HS-27A (cell line): ENCODE measurements at regions not wholly inside any gene's neighbourhood (a gene's known extent, or its start where the extent isn't known, plus 50 kb on each side); places are given as distances from the start of the nearest gene placed in this dataset.
"Not testable (repeated sequence)": the region's sequence is repeated elsewhere in the genome, so short reads cannot be mapped to it uniquely, and the experiment has no call there.

Experiments used
- DNase-seq: peaks from one replicate; pipeline ENCODE4 v3.0.0-alpha.2; 2012; ENCODE audit warnings: low read depth, missing footprints

DNA sequence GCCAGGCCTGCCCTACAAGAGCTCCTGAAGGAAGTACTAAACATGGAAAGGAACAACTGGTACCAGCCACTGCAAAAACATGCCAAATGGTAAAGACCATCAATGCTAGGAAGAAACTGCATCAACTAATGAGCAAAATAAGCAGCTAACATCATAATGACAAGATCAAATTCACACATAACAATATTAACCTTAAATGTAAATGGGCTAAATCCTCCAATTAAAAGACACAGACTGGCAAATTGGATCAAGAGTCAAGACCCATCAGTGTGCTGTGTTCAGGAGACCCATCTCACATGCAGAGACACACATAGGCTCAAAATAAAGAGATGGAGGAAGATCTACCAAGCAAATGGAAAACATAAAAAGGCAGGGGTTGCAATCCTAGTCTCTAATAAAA, 119.0 kb upstream of the CARMIL1 start:
- DNase-seq: not testable (repeated sequence)

DNA sequence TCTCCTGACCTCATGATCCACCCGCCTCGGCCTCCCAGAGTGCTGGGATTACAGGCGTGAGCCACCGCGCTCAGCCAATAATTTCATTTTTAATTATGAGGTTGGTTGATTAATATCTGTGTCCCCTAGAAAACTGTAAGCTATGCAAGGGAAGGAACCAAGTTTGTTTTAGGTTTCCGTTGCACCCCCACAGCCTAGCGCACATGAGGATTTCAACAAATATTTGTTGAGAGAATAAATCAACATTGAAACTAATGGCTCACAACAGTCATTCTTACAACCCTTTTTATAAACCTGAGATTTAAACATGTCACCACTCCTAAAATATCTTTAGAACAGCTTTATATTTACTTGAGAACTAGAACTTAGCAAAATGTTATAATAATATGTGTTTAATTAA, 114.0 kb upstream of the CARMIL1 start:
- no peak for DNase-seq

DNA sequence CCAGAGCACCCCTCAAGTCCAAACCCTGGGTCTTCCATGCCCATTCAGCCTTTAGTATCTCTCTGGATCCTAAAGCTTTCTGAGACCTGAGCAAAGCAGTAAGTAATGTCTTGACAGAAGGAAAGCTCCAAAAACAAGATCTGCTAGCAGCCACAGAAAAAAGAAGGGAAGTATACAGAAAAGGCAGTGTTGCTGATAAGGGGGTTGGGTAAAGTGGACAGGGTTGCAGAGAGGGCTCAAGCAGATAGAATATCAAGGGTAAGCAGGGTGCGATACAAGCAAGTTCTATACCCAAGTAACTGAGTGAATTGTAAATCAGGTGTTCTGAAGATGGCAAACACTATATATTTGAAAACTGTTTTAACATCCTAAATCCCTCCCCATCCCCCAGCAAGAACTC, 113.4 kb upstream of the CARMIL1 start:
- no peak for DNase-seq

GRCh38 chr6:25166955-25167748, 112.0 kb upstream of the CARMIL1 start:
- no peak for DNase-seq

GRCh38 chr6:25167961-25168360, 111.2 kb upstream of the CARMIL1 start:
- no peak for DNase-seq

DNA sequence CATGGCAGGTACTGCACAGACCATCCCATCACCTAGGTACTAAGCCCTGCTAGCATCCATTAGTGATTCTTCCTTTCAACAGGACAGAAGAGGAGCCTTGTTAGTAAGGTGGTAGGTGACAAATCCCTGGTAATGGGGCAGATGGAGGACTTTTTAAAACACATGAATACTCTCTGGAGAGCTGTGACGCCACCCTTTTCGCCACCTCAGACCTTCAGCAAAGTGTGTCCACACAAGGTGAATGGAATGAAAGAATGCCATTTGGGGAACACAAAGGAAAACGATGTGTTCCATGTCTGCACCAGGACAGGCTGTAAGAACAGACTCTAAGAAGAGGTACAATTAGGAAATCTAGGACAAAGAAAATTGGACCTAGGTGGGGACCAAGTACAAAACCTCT, 110.5 kb upstream of the CARMIL1 start:
- no peak for DNase-seq

- no peak for DNase-seq
Measured at GRCh38 chr6:25169553-25169952, 109.6 kb upstream of the CARMIL1 start.

DNA sequence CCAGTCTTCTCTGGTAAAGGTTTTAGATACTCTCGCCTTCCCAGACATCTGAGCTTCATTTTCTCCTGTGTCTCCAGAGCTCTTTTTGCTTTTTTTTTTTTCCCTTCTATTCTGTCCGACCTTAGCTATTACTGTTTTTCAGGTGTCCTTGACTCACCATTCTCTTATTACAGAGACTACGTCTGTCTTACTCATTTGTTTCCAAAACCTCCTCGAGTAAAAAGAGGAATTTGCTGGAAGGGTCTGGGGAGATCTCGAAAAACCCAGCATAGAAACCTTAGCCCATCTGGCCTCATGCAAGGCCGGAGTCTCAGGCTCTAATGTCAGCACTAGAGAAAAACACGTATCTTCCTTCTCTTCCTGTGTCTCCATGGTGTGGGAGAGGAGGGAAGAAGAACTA, 109.2 kb upstream of the CARMIL1 start:
- DNase-seq: no peak

DNA sequence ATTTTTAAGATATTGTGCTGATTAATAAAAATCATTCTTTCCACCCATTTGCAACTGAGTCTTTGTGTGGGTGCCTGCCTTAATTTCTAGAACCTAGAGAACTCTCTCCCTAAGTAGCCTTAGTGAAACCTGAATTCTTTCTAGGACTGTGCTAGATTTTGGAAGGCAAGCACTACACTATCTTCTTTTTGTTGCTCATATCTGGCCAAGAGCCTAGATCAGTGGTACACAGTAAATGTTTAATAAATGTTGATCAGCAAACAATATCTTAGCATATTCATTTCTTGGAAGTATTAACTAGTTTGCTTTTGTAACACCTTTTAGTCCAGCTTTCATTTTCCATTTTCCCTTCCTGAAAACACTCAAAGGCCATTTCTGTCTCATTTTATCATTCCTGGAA, 108.5 kb upstream of the CARMIL1 start:
- DNase-seq: no peak

- DNase-seq: no peak
Measured at GRCh38 chr6:25171301-25171700, 107.9 kb upstream of the CARMIL1 start.

DNA sequence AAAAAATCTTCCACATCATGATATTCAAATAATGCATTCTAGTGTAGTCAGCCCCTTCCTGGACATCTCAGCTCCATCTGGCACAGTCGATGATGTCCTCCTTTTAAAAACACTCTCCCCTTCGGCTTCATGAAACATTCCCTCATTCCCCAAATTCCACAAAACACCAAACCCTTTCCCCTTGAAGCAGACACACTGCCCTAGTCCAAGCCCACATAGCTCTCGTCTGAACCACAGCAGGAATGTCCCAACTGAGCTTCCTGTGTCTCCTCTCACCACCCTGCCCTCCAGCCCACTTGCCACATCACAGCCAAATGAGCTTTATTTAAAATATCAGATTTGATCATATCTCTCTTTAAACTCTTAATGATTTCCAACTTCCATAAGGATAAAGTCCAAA, 106.4 kb upstream of the CARMIL1 start:
- DNase-seq: peak; percentile 98

DNA sequence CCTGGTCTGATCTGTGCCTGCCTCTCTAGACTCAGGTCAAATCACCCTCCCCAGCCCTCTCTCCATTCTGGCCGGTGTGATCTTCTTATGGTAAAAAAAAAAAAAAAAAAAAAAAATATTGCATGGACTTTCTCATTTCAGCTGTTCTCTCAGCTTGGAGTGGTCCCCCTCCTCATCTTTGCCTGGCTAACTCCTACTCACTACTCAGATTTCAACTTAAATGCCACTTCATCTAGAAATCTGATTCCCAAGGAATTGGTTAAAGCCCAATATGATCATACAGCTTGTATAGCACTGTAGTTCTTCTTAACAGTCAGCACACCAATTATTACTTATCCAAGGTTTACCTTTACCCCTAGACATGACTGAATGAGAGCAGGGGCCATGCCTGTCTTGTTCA, 105.9 kb upstream of the CARMIL1 start:
- DNase-seq: peak; percentile 39

DNA sequence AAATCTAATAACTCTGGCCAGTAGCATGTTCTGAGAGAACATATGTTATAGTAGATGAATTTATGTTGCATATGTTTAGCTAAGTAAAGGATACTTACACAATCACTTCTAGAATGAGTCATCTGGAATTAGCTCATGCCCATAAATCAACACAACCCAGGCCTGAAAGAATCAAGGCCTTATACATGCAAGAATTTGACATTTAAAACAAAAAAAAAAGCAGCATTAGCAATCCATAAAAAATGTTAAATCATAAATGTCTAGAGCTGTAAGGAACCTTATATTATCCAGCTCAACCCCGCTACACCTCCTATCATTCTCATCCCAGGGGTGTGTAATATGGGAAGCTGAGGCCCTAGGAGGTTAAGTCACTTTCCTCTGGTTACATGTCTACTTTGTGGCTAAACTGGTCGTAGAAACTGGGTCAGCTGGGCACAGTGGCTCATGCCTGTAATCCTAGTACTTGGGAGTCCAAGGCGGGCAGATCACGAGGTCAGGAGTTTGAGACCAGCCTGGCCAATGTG, 105.2 kb upstream of the CARMIL1 start:
- peak; percentile 97 for DNase-seq

- no peak for DNase-seq
Measured at GRCh38 chr6:25174678-25175077, 104.5 kb upstream of the CARMIL1 start.

DNA sequence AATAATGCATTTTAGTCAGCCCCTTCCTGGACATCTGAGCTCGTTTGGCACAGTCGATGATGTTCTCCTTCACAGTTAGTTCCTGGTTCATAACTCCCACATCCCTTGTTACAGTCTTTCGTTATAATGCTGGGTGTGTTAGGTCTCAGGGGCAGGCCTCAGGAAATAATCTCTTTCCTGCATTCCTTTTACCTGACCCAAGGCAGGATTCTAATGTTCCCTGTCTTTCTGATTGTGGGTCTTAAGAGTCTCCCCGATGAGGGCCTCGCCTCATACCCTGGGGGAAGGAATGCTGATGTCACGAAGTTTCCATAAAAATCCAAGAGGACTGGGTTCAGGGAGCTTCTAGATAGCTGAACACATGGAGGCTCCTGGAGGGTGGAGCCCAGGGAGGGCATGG, 104.0 kb upstream of the CARMIL1 start:
- DNase-seq: peak; percentile 41

DNA sequence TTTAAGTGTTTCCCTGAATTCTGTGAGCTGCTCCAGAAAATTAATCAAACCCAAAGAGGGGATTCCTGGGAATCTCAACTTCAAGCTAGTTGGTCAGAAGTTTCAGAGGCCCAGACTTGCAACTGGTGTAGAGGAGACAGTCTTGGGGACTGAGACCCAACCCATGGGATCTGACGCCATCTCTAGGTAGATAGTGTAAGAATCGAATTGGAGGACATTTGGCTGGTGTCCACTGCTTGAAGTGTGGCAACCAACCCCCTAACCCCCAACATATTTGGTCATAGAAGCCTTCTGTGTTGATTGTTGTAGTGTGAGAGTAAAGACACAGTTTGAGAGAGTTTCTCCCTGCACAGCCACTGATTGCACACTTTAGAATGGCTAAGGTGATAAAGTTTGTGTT, 103.5 kb upstream of the CARMIL1 start:
- DNase-seq: no peak

GRCh38 chr6:25176466-25176865, 102.7 kb upstream of the CARMIL1 start:
- DNase-seq: no peak

- no peak for DNase-seq
Measured at GRCh38 chr6:25177500-25178028, 101.6 kb upstream of the CARMIL1 start.

DNA sequence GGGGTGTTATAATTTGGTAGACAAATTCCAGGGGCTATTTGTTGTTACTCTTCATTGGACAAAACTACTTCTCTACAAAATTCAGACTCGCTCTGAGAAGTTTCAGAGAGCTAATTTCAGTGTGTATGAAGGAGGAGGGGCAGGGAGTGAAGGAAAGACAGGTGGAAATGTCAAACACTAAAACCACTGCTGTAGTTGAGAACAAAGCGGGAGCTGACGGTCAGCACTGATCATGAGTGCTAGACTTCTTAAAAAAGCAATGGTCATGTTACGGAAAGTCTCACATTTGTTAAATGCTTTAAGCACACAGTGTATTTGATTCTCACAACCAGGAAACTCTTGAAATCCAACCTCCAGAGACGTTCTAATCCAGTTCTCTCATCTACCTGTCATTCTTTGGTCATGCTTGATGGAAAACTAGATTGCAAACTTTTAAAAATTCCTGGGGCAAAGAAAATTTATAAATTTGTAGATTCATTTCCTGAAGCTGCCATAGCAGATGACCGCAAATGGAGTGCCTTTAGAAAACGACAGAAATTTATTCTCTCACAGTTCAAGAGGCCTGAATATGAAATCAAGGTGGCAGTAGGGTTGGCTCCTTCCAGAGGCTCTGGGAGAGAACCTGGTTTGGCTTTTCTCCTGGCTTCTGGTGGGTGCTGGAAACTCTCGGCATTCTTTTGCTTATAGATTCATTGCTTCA, 100.7 kb upstream of the CARMIL1 start:
- no peak for DNase-seq

DNA sequence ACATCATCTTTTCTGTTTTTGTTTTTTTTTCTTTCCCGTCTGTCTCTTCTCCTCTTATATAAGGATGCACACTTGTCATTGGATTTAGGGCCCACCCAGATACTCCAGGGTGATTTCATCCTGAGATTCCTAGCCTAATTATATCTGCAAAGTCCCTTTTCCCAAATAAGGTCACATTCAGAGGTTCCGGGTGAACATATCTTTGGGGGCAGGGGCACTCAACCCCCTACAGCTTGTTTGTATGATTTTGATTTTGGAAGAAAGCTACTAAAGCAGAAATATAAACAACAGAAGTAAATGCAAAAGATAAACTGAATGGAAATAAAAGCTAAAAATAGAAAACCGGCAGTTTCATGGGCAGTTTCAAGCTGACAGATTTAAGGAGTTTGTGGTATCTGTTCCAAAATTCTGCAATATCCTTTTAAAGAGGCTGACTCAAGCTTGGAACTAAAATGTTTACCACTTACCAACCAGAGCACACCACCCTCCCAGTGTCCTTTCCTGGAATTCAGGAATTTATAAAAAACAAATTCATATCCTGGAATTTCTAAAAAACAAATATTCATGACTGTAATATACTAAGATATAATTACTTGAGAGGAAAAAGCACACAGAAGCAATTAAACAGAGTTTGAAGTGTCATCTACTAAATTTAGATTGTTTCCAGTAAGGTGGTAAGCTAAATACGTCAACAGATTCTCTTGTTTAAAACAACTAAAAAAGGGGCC, 100.0 kb upstream of the CARMIL1 start:
- no peak for DNase-seq

DNA sequence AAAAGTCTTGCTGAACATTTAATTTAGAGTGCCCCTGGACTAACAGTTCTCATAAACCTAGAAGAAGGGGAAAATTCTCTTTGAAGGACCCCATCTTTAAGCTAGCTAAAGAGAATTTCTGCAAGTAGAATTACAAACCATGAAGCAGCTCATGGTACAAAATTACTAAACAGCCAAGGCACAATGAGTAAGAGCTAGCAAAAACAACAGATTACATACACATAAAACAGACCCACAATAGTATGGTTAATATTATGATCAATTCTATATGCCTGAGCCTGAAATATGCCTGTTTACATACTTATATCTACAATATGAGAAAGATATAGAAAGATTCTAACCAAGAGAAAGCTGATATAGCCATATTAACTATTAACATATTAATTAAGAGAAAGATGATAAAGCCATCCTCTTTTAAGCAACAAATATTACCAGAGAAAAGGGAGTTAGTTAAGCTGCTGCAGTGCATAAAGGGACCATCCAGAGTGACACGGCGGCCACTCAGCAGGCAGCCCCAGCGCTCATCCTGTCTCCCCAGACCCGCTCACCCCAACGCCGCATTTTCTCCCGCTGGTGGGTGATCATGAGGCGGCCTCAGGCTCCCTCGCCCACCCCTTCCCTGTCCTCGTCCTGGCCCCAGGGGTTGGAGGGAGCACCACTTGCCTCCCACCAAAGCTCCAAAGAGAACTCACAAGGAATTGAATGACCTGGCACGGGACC, 98.4 kb upstream of the CARMIL1 start:
- no peak for DNase-seq

DNA sequence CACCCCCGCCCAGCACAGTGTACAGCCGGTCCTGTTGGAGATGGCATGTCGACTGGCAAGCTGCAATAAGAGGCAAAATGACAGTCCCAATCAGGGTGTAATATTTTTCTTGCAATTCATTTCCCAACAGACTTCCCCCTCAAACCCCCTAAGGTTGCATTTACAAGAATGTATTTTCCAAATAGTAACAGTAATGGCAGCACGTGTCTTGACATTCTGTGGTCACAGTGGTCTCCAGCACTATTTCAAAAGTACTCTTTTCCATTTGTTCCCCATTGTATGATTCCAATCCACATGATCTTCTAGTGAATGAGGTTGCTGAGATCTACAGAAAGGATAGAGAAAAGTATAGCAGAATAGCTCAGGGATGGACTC, 97.8 kb upstream of the CARMIL1 start:
- no peak for DNase-seq
